Liver (tissue), 8 donors: ENCODE measurements at regions not wholly inside any gene's neighbourhood (a gene's known extent, or its start where the extent isn't known, plus 50 kb on each side); places are given as distances from the start of the nearest gene placed in this dataset.
"Not testable (repeated sequence)": the region's sequence is repeated elsewhere in the genome, so short reads cannot be mapped to it uniquely, and the experiment has no call there.

Experiments
- DNase-seq: peaks from one replicate; pipeline ENCODE4 v3.0.0-alpha.2; 2017; ENCODE audit warnings: low spot score
- H3K27ac ChIP-seq, 2 donors: one replicate each; pipeline ENCODE4 v1.7.0; 2013; ENCODE audit warnings: inconsistent platforms in 2 of 2, low read length in 2 of 2, control low read depth in 1 of 2, low read depth in 1 of 2, mild to moderate bottlenecking in 1 of 2
- H3K27me3 ChIP-seq, 4 donors: one replicate each; pipeline versions ENCODE4 v1.6.1 to v1.7.0; 2013; ENCODE audit warnings: low read length in 3 of 4, inconsistent platforms in 1 of 4, mild to moderate bottlenecking in 1 of 4, moderate library complexity in 1 of 4; ENCODE audit not compliant: control insufficient read depth in 4 of 4, insufficient read depth in 4 of 4
- H3K36me3 ChIP-seq, 4 donors: one replicate each; pipeline versions ENCODE4 v1.6.1 to v1.7.0; 2013; ENCODE audit warnings: low read length in 3 of 4, mild to moderate bottlenecking in 3 of 4, low read depth in 1 of 4, moderate library complexity in 1 of 4; ENCODE audit not compliant: control insufficient read depth in 4 of 4, insufficient read depth in 3 of 4
- H3K4me1 ChIP-seq, 4 donors: one replicate each; pipeline versions ENCODE4 v1.6.1 to v1.7.0; 2013; ENCODE audit warnings: low read length in 3 of 4, mild to moderate bottlenecking in 3 of 4, moderate library complexity in 1 of 4; ENCODE audit not compliant: control insufficient read depth in 4 of 4, insufficient read depth in 4 of 4
- H3K4me3 ChIP-seq, 3 donors: one replicate each; pipeline versions ENCODE4 v1.6.1 to v1.7.0; 2013; ENCODE audit warnings: low read length in 3 of 3, control low read depth in 1 of 3, low read depth in 1 of 3, mild to moderate bottlenecking in 1 of 3
- H3K9ac ChIP-seq, 2 donors: one replicate each; pipeline ENCODE4 v1.7.0; 2013; ENCODE audit warnings: low read length in 2 of 2, mild to moderate bottlenecking in 2 of 2, moderate library complexity in 2 of 2, control low read depth in 1 of 2, low read depth in 1 of 2
- H3K9me3 ChIP-seq, 4 donors: one replicate each; pipeline versions ENCODE4 v1.6.1 to v1.7.0; 2013; ENCODE audit warnings: low read length in 3 of 4; ENCODE audit not compliant: control insufficient read depth in 4 of 4
- CTCF ChIP-seq: fragments of 150-350 bp; IDR thresholded peaks from 2 replicates; pipeline ENCODE4 v1.5.1; 2017; ENCODE audit warnings: improper control_type of control experiment, low read depth, low read length; ENCODE audit not compliant: missing input control
- EGR1 ChIP-seq, 2 donors: IDR thresholded peaks; 2 replicates each; pipeline ENCODE4 v1.6.1; 2016 to 2018; ENCODE audit warnings: antibody characterized with exemption in 2 of 2, low read depth in 2 of 2
- GABPA ChIP-seq, 2 donors: IDR thresholded peaks in 1 of 2; conservative IDR thresholded peaks in 1 of 2; 2 replicates each; pipeline ENCODE4 v1.6.1; 2016; ENCODE audit warnings: antibody characterized with exemption in 2 of 2, mild to moderate bottlenecking in 1 of 2, moderate library complexity in 1 of 2
- HNF4G ChIP-seq: IDR thresholded peaks from 2 replicates; pipeline ENCODE4 v1.6.1; 2016; ENCODE audit warnings: antibody characterized with exemption
- JUND ChIP-seq, 2 donors: IDR thresholded peaks; 2 replicates each; pipeline ENCODE4 v1.6.1; 2016; ENCODE audit warnings: antibody characterized with exemption in 2 of 2
- RAD21 ChIP-seq, 2 donors: IDR thresholded peaks; 2 replicates each; pipeline ENCODE4 v1.6.1; 2016; ENCODE audit warnings: antibody characterized with exemption in 2 of 2, mild to moderate bottlenecking in 2 of 2
- RXRA ChIP-seq, 2 donors: IDR thresholded peaks; 2 replicates each; pipeline ENCODE4 v1.6.1; 2017 to 2018; ENCODE audit warnings: antibody characterized with exemption in 2 of 2, mild to moderate bottlenecking in 1 of 2
- YY1 ChIP-seq: IDR thresholded peaks from 2 replicates; pipeline ENCODE4 v1.6.1; 2016; ENCODE audit warnings: antibody characterized with exemption, mild to moderate bottlenecking
- WGBS: extraction: QIAGEN DNeasy Blood & Tissue Kit; methylation state at CpG from one replicate; pipeline ENCODE4 v1.1.7; 2013; 5-methylcytosine and 5-hydroxymethylcytosine counted together
- TF ChIP-seq, protein P1 (sequence below): IDR thresholded peaks from 2 replicates; pipeline ENCODE4 v1.6.1; 2016; ENCODE audit warnings: antibody characterized with exemption, mild to moderate bottlenecking
- TF ChIP-seq, protein P2 (sequence below): IDR thresholded peaks from 2 replicates; pipeline ENCODE4 v1.6.1; 2016; ENCODE audit warnings: antibody characterized with exemption
- donor health status: healthy.
- donor health status: healthy.
- donor health status: healthy.
- donor health status: healthy.
- donor health status: healthy.

DNA sequence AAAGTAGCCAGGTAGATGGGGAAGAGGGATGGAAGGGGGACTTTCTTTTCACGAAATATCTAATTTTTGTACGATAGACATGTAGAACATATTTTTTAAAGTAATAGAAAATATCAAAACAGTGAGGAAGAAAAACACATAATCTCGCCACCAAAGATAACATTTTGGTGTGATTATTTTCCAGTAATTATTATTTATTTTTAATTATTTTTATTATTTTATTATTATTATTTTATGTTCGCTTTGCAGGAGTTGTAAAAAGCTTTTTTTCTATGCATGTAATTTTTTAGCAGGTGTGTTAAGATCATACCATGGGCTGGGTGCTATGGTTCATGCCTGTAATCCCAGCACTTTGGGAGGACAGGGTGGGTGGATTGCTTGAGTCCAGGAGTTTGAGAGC lies 85.6 kb upstream of the CCND2 start:
- TF ChIP-seq EGR1 (IDR thresholded peaks at IDR 0.05; ENCODE audit: low read depth in 2 of 2) (no peak), RXRA (IDR thresholded peaks at IDR 0.05) (no peak), JUND (IDR thresholded peaks at IDR 0.05) (no peak), RAD21 (IDR thresholded peaks at IDR 0.05) (no peak), GABPA (IDR thresholded peaks at IDR 0.05 in 1 of 2, conservative IDR thresholded peaks at IDR 0.05 in 1 of 2) (no peak), YY1 (no peak), HNF4G (no peak), CTCF (no peak)
- TF ChIP-seq, protein P1, sequence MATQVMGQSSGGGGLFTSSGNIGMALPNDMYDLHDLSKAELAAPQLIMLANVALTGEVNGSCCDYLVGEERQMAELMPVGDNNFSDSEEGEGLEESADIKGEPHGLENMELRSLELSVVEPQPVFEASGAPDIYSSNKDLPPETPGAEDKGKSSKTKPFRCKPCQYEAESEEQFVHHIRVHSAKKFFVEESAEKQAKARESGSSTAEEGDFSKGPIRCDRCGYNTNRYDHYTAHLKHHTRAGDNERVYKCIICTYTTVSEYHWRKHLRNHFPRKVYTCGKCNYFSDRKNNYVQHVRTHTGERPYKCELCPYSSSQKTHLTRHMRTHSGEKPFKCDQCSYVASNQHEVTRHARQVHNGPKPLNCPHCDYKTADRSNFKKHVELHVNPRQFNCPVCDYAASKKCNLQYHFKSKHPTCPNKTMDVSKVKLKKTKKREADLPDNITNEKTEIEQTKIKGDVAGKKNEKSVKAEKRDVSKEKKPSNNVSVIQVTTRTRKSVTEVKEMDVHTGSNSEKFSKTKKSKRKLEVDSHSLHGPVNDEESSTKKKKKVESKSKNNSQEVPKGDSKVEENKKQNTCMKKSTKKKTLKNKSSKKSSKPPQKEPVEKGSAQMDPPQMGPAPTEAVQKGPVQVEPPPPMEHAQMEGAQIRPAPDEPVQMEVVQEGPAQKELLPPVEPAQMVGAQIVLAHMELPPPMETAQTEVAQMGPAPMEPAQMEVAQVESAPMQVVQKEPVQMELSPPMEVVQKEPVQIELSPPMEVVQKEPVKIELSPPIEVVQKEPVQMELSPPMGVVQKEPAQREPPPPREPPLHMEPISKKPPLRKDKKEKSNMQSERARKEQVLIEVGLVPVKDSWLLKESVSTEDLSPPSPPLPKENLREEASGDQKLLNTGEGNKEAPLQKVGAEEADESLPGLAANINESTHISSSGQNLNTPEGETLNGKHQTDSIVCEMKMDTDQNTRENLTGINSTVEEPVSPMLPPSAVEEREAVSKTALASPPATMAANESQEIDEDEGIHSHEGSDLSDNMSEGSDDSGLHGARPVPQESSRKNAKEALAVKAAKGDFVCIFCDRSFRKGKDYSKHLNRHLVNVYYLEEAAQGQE, result no peak
- TF ChIP-seq, protein P2, sequence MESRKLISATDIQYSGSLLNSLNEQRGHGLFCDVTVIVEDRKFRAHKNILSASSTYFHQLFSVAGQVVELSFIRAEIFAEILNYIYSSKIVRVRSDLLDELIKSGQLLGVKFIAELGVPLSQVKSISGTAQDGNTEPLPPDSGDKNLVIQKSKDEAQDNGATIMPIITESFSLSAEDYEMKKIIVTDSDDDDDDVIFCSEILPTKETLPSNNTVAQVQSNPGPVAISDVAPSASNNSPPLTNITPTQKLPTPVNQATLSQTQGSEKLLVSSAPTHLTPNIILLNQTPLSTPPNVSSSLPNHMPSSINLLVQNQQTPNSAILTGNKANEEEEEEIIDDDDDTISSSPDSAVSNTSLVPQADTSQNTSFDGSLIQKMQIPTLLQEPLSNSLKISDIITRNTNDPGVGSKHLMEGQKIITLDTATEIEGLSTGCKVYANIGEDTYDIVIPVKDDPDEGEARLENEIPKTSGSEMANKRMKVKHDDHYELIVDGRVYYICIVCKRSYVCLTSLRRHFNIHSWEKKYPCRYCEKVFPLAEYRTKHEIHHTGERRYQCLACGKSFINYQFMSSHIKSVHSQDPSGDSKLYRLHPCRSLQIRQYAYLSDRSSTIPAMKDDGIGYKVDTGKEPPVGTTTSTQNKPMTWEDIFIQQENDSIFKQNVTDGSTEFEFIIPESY, result no peak
- Histone ChIP-seq H3K36me3 (no peaks in the 10 kb centered on the region), H3K9ac (no peak overlapping the region), H3K4me1 (no peaks in the 10 kb centered on the region), H3K27me3 (no peaks in the 10 kb centered on the region), H3K9me3 (peaks cover 0 to 3% (median 0%) of the 10 kb centered on the region in 4 donors), H3K4me3 (no peak overlapping the region), H3K27ac (no peak overlapping the region)
- 83% methylated on average over 4 of the region's 4 CpGs for WGBS
- DNase-seq, result no peak

- 50% methylated on average over 3 of the region's 3 CpGs for WGBS
Measured at GRCh38 chr12:4187315-4187714, 86.2 kb upstream of the CCND2 start.

More at GRCh38 chr12:4187315-4187714, 86.2 kb upstream of the CCND2 start:
- not testable (repeated sequence) for H3K27ac ChIP-seq, H3K9me3 ChIP-seq, H3K27me3 ChIP-seq, H3K4me3 ChIP-seq, H3K9ac ChIP-seq, H3K36me3 ChIP-seq, DNase-seq, H3K4me1 ChIP-seq
